ENCODE measurements at regions not wholly inside any gene's neighbourhood (a gene's known extent, or its start where the extent isn't known, plus 50 kb on each side); places are given as distances from the start of the nearest gene placed in this dataset.

DNA sequence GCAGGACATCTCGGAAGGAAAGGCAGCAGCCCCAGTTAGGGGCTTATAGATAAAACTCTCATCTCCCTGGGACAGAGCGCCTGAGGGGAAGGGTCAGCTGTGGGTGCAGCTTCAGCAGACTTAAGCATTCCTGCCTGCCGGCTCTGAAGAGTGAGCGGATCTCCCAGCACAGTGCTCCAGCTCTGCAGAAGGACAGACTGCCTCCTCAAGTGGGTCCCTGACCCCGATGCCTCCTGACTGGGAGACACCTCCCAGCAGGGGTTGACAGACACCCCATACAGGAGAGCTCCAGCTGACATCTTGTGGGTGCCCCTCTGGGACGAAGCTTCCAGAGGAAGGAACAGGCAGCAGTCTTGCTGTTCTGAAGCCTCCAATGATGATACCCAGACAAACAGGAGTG lies 117.1 kb upstream of the POT1 start:
- H3K9me3 ChIP-seq, result no peaks in the 10 kb centered on the region
- Mint-ChIP-seq H3K27me3 (ENCODE audit: insufficient read depth, unreplicated experiment) (peaks cover 8% of the 10 kb centered on the region), H3K4me3 (ENCODE audit: unreplicated experiment) (no peak overlapping the region), H3K36me3 (ENCODE audit: insufficient read depth, unreplicated experiment) (no peaks in the 10 kb centered on the region), H3K4me1 (ENCODE audit: low read depth, unreplicated experiment) (no peaks in the 10 kb centered on the region), H3K9me3 (ENCODE audit: unreplicated experiment) (no peaks in the 10 kb centered on the region), H3K27ac (ENCODE audit: unreplicated experiment) (no peak overlapping the region)
- no TSS peak for BruUV-seq (replicated peaks)
- no peak for DNase-seq
- TF ChIP-seq, protein P1, sequence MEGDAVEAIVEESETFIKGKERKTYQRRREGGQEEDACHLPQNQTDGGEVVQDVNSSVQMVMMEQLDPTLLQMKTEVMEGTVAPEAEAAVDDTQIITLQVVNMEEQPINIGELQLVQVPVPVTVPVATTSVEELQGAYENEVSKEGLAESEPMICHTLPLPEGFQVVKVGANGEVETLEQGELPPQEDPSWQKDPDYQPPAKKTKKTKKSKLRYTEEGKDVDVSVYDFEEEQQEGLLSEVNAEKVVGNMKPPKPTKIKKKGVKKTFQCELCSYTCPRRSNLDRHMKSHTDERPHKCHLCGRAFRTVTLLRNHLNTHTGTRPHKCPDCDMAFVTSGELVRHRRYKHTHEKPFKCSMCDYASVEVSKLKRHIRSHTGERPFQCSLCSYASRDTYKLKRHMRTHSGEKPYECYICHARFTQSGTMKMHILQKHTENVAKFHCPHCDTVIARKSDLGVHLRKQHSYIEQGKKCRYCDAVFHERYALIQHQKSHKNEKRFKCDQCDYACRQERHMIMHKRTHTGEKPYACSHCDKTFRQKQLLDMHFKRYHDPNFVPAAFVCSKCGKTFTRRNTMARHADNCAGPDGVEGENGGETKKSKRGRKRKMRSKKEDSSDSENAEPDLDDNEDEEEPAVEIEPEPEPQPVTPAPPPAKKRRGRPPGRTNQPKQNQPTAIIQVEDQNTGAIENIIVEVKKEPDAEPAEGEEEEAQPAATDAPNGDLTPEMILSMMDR (IDR thresholded peaks at IDR 0.05; ENCODE audit: insufficient read depth in 1 of 2, low read depth in 1 of 2, low read length in 1 of 2, severe bottlenecking in 1 of 2, unreplicated experiment in 1 of 2), result no peak
- ChIA-PET POLR2A (no interaction called here), CTCF (no interaction called here)
- no peaks in the 10 kb centered on the region for H3K4me1 ChIP-seq
- no peaks in the 10 kb centered on the region for H3K27me3 ChIP-seq (replicated peaks; ENCODE audit: control insufficient read depth, insufficient read depth, low read length)
- no peak overlapping the region for H3K4me3 ChIP-seq (ENCODE audit: low read depth, low read length)
- no peaks in the 10 kb centered on the region for H3K36me3 ChIP-seq (ENCODE audit: control insufficient read depth, insufficient read depth, low read length)
- intact Hi-C loops (cut with micrococcal nuclease; ENCODE audit: unreplicated experiment), result no loop called here

DNA sequence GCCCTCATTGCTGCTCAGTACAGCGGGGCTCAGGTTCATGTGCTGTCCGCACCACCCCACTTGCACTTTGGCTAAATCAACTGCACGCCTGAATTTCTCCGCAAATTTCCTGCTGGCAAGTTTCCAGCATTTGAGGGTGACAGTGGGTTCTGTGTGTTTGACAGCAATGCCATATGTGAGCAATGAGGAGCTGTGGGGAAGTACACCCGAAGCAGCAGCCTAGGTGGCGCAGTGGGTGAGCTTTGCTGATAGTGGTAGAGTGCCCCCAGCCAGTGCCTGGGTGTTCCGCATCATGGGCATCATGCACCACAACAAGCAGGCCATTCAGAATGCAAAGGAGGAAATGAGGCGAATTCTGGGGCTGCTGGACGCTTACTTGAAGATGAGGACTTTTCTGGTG lies 103.9 kb upstream of the POT1 start:
- no peaks in the 10 kb centered on the region for H3K27me3 ChIP-seq (replicated peaks; ENCODE audit: control insufficient read depth, insufficient read depth, low read length)
- no peaks in the 10 kb centered on the region for H3K9me3 ChIP-seq
- H3K4me3 ChIP-seq (ENCODE audit: low read depth, low read length), result no peak overlapping the region
- CTCF ChIA-PET, result no interaction called here
- intact Hi-C loops (cut with micrococcal nuclease; ENCODE audit: unreplicated experiment), result no loop called here
- no peaks in the 10 kb centered on the region for H3K36me3 ChIP-seq (ENCODE audit: control insufficient read depth, insufficient read depth, low read length)
- Mint-ChIP-seq H3K4me3 (ENCODE audit: unreplicated experiment) (no peak overlapping the region), H3K36me3 (ENCODE audit: insufficient read depth, unreplicated experiment) (no peaks in the 10 kb centered on the region), H3K27me3 (ENCODE audit: insufficient read depth, unreplicated experiment) (no peaks in the 10 kb centered on the region), H3K27ac (ENCODE audit: unreplicated experiment) (no peak overlapping the region), H3K4me1 (ENCODE audit: low read depth, unreplicated experiment) (no peaks in the 10 kb centered on the region), H3K9me3 (ENCODE audit: unreplicated experiment) (no peaks in the 10 kb centered on the region)
- BruUV-seq (replicated peaks), result no TSS peak
- TF ChIP-seq, protein P1 (IDR thresholded peaks at IDR 0.05; ENCODE audit: insufficient read depth in 1 of 2, low read depth in 1 of 2, low read length in 1 of 2, severe bottlenecking in 1 of 2, unreplicated experiment in 1 of 2), result no peak
- no peaks in the 10 kb centered on the region for H3K4me1 ChIP-seq
- POLR2A ChIA-PET, result no interaction called here
- no peak for DNase-seq

DNA sequence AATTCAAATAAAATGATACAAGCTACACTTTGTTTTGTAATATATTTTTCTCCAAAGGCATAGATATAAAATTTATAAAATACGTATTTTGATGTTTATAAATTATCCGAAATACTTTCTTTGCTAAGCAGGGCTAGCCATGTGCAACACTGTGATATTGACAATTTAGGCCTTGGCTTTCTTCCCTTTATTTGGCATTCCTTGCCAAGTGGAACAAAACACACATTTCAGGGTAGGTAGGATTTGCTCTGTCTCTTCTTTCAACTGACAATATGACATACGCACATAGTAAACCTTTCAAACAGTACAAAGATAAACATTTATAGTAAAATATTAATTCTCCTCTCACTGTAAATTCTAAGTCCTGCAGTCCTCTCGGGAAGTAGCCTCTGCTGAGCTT lies 103.3 kb upstream of the POT1 start:
- ChIA-PET CTCF (no interaction called here), POLR2A (no interaction called here)
- no peak for DNase-seq
- Mint-ChIP-seq H3K4me3 (ENCODE audit: unreplicated experiment) (no peak overlapping the region), H3K36me3 (ENCODE audit: insufficient read depth, unreplicated experiment) (no peaks in the 10 kb centered on the region), H3K9me3 (ENCODE audit: unreplicated experiment) (no peaks in the 10 kb centered on the region), H3K27me3 (ENCODE audit: insufficient read depth, unreplicated experiment) (no peaks in the 10 kb centered on the region), H3K27ac (ENCODE audit: unreplicated experiment) (no peak overlapping the region), H3K4me1 (ENCODE audit: low read depth, unreplicated experiment) (no peaks in the 10 kb centered on the region)
- no peaks in the 10 kb centered on the region for H3K36me3 ChIP-seq (ENCODE audit: control insufficient read depth, insufficient read depth, low read length)
- intact Hi-C loops (cut with micrococcal nuclease; ENCODE audit: unreplicated experiment), result no loop called here
- H3K9me3 ChIP-seq, result no peaks in the 10 kb centered on the region
- no peaks in the 10 kb centered on the region for H3K27me3 ChIP-seq (replicated peaks; ENCODE audit: control insufficient read depth, insufficient read depth, low read length)
- no peak overlapping the region for H3K4me3 ChIP-seq (ENCODE audit: low read depth, low read length)
- TF ChIP-seq, protein P1 (IDR thresholded peaks at IDR 0.05; ENCODE audit: insufficient read depth in 1 of 2, low read depth in 1 of 2, low read length in 1 of 2, severe bottlenecking in 1 of 2, unreplicated experiment in 1 of 2), result no peak
- H3K4me1 ChIP-seq, result no peaks in the 10 kb centered on the region
- BruUV-seq (replicated peaks), result no TSS peak

Data from Caco-2 (cell line).